ENCODE measurements at regions not wholly inside any gene's neighbourhood (a gene's known extent, or its start where the extent isn't known, plus 50 kb on each side); places are given as distances from the start of the nearest gene placed in this dataset.

GRCh38 chr9:82598241-82599039, 464.5 kb downstream of the RASEF start:
- H3K27ac ChIP-seq (ENCODE audit: low read depth, low read length), result no peak overlapping the region
- no peaks in the 10 kb centered on the region for H3F3A ChIP-seq (ENCODE audit: control insufficient read depth, insufficient read depth)
- no peak overlapping the region for H3K4me2 ChIP-seq (ENCODE audit: low read length)
- no peaks in the 10 kb centered on the region for H3K4me1 ChIP-seq (ENCODE audit: control insufficient read depth, low read length)
- H3K4me3 ChIP-seq (ENCODE audit: low read length), result no peak overlapping the region
- H4K20me1 ChIP-seq (ENCODE audit: control insufficient read depth, insufficient read depth, low read depth, low read length), result no peaks in the 10 kb centered on the region
- H3K36me3 ChIP-seq (ENCODE audit: control insufficient read depth, low read length), result no peaks in the 10 kb centered on the region
- no peak for TF ChIP-seq CTCF (IDR thresholded peaks at IDR 0.05; ENCODE audit: low read depth, low read length, poor library complexity, severe bottlenecking)
- TF ChIP-seq EZH2phosphoT487 (IDR thresholded peaks at IDR 0.05; ENCODE audit: borderline replicate concordance, low read length), result no peak
- H3K27me3 ChIP-seq (ENCODE audit: control insufficient read depth, low read length), result no peaks in the 10 kb centered on the region
- H3K79me2 ChIP-seq (ENCODE audit: control insufficient read depth, low read length), result no peaks in the 10 kb centered on the region
- H3K9me3 ChIP-seq (ENCODE audit: control insufficient read depth, insufficient read depth, low read length), result no peaks in the 10 kb centered on the region
- H3K9me2 ChIP-seq (replicated peaks; ENCODE audit: control insufficient read depth, low read length), result no peaks in the 10 kb centered on the region

- Histone ChIP-seq H3K9me3 (ENCODE audit: control insufficient read depth, insufficient read depth, low read length) (no peaks in the 10 kb centered on the region), H4K20me1 (ENCODE audit: control insufficient read depth, insufficient read depth, low read depth, low read length) (no peaks in the 10 kb centered on the region), H3K27me3 (ENCODE audit: control insufficient read depth, low read length) (no peaks in the 10 kb centered on the region), H3K9me2 (replicated peaks; ENCODE audit: control insufficient read depth, low read length) (no peaks in the 10 kb centered on the region), H3K36me3 (ENCODE audit: control insufficient read depth, low read length) (no peaks in the 10 kb centered on the region), H3F3A (ENCODE audit: control insufficient read depth, insufficient read depth) (no peaks in the 10 kb centered on the region), H3K4me1 (ENCODE audit: control insufficient read depth, low read length) (no peaks in the 10 kb centered on the region), H3K4me3 (ENCODE audit: low read length) (no peak overlapping the region), H3K79me2 (ENCODE audit: control insufficient read depth, low read length) (no peaks in the 10 kb centered on the region), H3K27ac (ENCODE audit: low read depth, low read length) (no peak overlapping the region), H3K4me2 (ENCODE audit: low read length) (no peak overlapping the region)
- TF ChIP-seq CTCF (IDR thresholded peaks at IDR 0.05; ENCODE audit: low read depth, low read length, poor library complexity, severe bottlenecking) (no peak), EZH2phosphoT487 (IDR thresholded peaks at IDR 0.05; ENCODE audit: borderline replicate concordance, low read length) (no peak)
Observed at GRCh38 chr9:82599336-82599949, 463.5 kb downstream of the RASEF start.

GRCh38 chr9:82600536-82601292, 462.2 kb downstream of the RASEF start:
- H3K27me3 ChIP-seq (ENCODE audit: control insufficient read depth, low read length), result no peaks in the 10 kb centered on the region
- H3K4me2 ChIP-seq (ENCODE audit: low read length), result no peak overlapping the region
- H4K20me1 ChIP-seq (ENCODE audit: control insufficient read depth, insufficient read depth, low read depth, low read length), result no peaks in the 10 kb centered on the region
- no peak overlapping the region for H3K4me3 ChIP-seq (ENCODE audit: low read length)
- no peaks in the 10 kb centered on the region for H3K79me2 ChIP-seq (ENCODE audit: control insufficient read depth, low read length)
- no peaks in the 10 kb centered on the region for H3F3A ChIP-seq (ENCODE audit: control insufficient read depth, insufficient read depth)
- H3K27ac ChIP-seq (ENCODE audit: low read depth, low read length), result no peak overlapping the region
- no peaks in the 10 kb centered on the region for H3K36me3 ChIP-seq (ENCODE audit: control insufficient read depth, low read length)
- no peaks in the 10 kb centered on the region for H3K9me2 ChIP-seq (replicated peaks; ENCODE audit: control insufficient read depth, low read length)
- TF ChIP-seq EZH2phosphoT487 (IDR thresholded peaks at IDR 0.05; ENCODE audit: borderline replicate concordance, low read length) (no peak), CTCF (IDR thresholded peaks at IDR 0.05; ENCODE audit: low read depth, low read length, poor library complexity, severe bottlenecking) (no peak)
- no peaks in the 10 kb centered on the region for H3K9me3 ChIP-seq (ENCODE audit: control insufficient read depth, insufficient read depth, low read length)
- H3K4me1 ChIP-seq (ENCODE audit: control insufficient read depth, low read length), result no peaks in the 10 kb centered on the region

Measured in DOHH2 (cell line).